GM23338 (cell line): ENCODE measurements at regions not wholly inside any gene's neighbourhood (a gene's known extent, or its start where the extent isn't known, plus 50 kb on each side); places are given as distances from the start of the nearest gene placed in this dataset.

ENCODE experiments used
- ATAC-seq: fragments of 200-7000 bp; cut with Tn5 transposase; 3 replicates; pipeline ENCODE4 v1.9.1; 2020
- DNase-seq: peaks from one replicate; pipeline ENCODE4 v3.0.0-alpha.2; 2015; ENCODE audit warnings: low spot score
- H2AFZ ChIP-seq: fragments of 200-600 bp; sonication (generic); 2 replicates; pipeline ENCODE4 v1.8.0; 2016; ENCODE audit warnings: antibody characterized with exemption, mild to moderate bottlenecking, moderate library complexity
- H3F3A ChIP-seq: fragments of 200-600 bp; sonication (generic); replicated peaks from 2 replicates; pipeline ENCODE4 v1.8.0; 2017; ENCODE audit warnings: antibody characterized with exemption, mixed run types, low read depth
- H3K27ac ChIP-seq: fragments of 200-600 bp; sonication (generic); 2 replicates; pipeline ENCODE4 v1.6.1; 2016; ENCODE audit warnings: low read depth
- H3K27me3 ChIP-seq: fragments of 200-600 bp; sonication (generic); 2 replicates; pipeline ENCODE4 v1.8.0; 2016; ENCODE audit warnings: mild to moderate bottlenecking, mixed run types, moderate library complexity; ENCODE audit not compliant: insufficient read depth
- H3K36me3 ChIP-seq: fragments of 200-600 bp; sonication (generic); 2 replicates; pipeline ENCODE4 v1.8.0; 2016; ENCODE audit warnings: mild to moderate bottlenecking; ENCODE audit not compliant: insufficient read depth
- H3K4me1 ChIP-seq: fragments of 200-600 bp; sonication (generic); 2 replicates; pipeline ENCODE4 v1.8.0; 2016; ENCODE audit warnings: mild to moderate bottlenecking, moderate library complexity; ENCODE audit not compliant: insufficient read depth
- H3K4me2 ChIP-seq: fragments of 200-600 bp; sonication (generic); 2 replicates; pipeline ENCODE4 v1.7.1; 2017; ENCODE audit warnings: mixed run types
- H3K4me3 ChIP-seq: fragments of 200-600 bp; sonication (generic); 2 replicates; pipeline ENCODE4 v1.6.1; 2016; ENCODE audit warnings: mixed run types
- H3K79me2 ChIP-seq: fragments of 200-600 bp; sonication (generic); replicated peaks from 2 replicates; pipeline ENCODE4 v1.8.0; 2017; ENCODE audit warnings: mild to moderate bottlenecking; ENCODE audit not compliant: insufficient read depth
- H3K9me2 ChIP-seq: fragments of 200-600 bp; sonication (generic); 2 replicates; pipeline ENCODE4 v1.8.0; 2017; ENCODE audit not compliant: insufficient read depth
- H4K20me1 ChIP-seq: fragments of 200-600 bp; sonication (generic); replicated peaks from 2 replicates; pipeline ENCODE4 v1.8.0; 2017; ENCODE audit warnings: mild to moderate bottlenecking; ENCODE audit not compliant: insufficient read depth
- H3K27ac Mint-ChIP-seq: 2 replicates; pipeline ENCODE4 v1.8.0; 2020; ENCODE audit warnings: inconsistent platforms, mild to moderate bottlenecking, moderate library complexity, mixed read lengths
- H3K27me3 Mint-ChIP-seq: 3 replicates; pipeline ENCODE4 v1.8.0; 2022; ENCODE audit warnings: low read depth, mild to moderate bottlenecking, moderate library complexity, mixed read lengths, inconsistent platforms; ENCODE audit not compliant: insufficient read depth, poor library complexity
- H3K36me3 Mint-ChIP-seq: 3 replicates; pipeline ENCODE4 v1.8.0; 2021; ENCODE audit warnings: low read depth, mild to moderate bottlenecking, inconsistent platforms, moderate library complexity, mixed read lengths
- H3K4me1 Mint-ChIP-seq: 3 replicates; pipeline ENCODE4 v1.8.0; 2020; ENCODE audit warnings: mild to moderate bottlenecking, inconsistent platforms, mixed read lengths
- H3K4me3 Mint-ChIP-seq: 3 replicates; pipeline ENCODE4 v1.8.0; 2021; ENCODE audit warnings: moderate library complexity, mild to moderate bottlenecking, inconsistent platforms, mixed read lengths
- H3K9me3 Mint-ChIP-seq: 3 replicates; pipeline ENCODE4 v1.8.0; 2020; ENCODE audit warnings: moderate library complexity, mild to moderate bottlenecking, inconsistent platforms, mixed read lengths
- CREB1 ChIP-seq: fragments of 250-450 bp; sonication (Bioruptor Pico); IDR thresholded peaks from 2 replicates; pipeline ENCODE4 v1.5.0; 2020; ENCODE audit warnings: low read depth, mild to moderate bottlenecking, moderate library complexity
- EZH2phosphoT487 ChIP-seq: fragments of 200-600 bp; sonication (generic); IDR thresholded peaks from one replicate; pipeline ENCODE4 v1.8.1; 2018; ENCODE audit warnings: antibody characterized with exemption; ENCODE audit not compliant: unreplicated experiment
- JUNB ChIP-seq: IDR thresholded peaks from one replicate; pipeline ENCODE4 v1.6.1; 2016; ENCODE audit warnings: antibody characterized with exemption; ENCODE audit not compliant: unreplicated experiment
- POLR2AphosphoS5 ChIP-seq: IDR thresholded peaks from 2 replicates; pipeline ENCODE4 v1.6.1; 2016; ENCODE audit warnings: antibody characterized with exemption, low read depth
- STAT1 ChIP-seq: IDR thresholded peaks from one replicate; pipeline ENCODE4 v1.6.1; 2016; ENCODE audit warnings: antibody characterized with exemption; ENCODE audit not compliant: unreplicated experiment
- ZNF114 ChIP-seq: fragments of 250-450 bp; sonication (Bioruptor Pico); IDR thresholded peaks from 2 replicates; pipeline ENCODE4 v1.5.0; 2020; ENCODE audit warnings: mild to moderate bottlenecking, moderate library complexity
- ZNF331 ChIP-seq: fragments of 250-450 bp; sonication (Bioruptor Pico); IDR thresholded peaks from 2 replicates; pipeline ENCODE4 v1.5.0; 2020; ENCODE audit warnings: low read depth, mild to moderate bottlenecking, moderate library complexity
- TF ChIP-seq, protein P1 (sequence below): IDR thresholded peaks from one replicate; pipeline ENCODE4 v1.6.1; 2018; ENCODE audit warnings: antibody characterized with exemption; ENCODE audit not compliant: unreplicated experiment
- TF ChIP-seq, protein P2 (sequence below), 2 experiments: fragments of 200-600 bp in 1 of 2; sonication (generic) in 1 of 2; conservative IDR thresholded peaks; 2 replicates each; pipeline versions ENCODE4 v1.5.1 to v1.6.1; 2016 to 2017; ENCODE audit warnings: antibody characterized with exemption in 2 of 2, low read depth in 2 of 2, mild to moderate bottlenecking in 2 of 2, moderate library complexity in 1 of 2
- TF ChIP-seq, protein P3 (sequence below): fragments of 250-450 bp; sonication (Bioruptor Pico); IDR thresholded peaks from 2 replicates; pipeline ENCODE4 v1.5.0; 2020; ENCODE audit warnings: mild to moderate bottlenecking, moderate library complexity
- TF ChIP-seq, protein P4 (sequence below): IDR thresholded peaks from 2 replicates; pipeline ENCODE4 v1.6.1; 2016; ENCODE audit warnings: antibody characterized with exemption

DNA sequence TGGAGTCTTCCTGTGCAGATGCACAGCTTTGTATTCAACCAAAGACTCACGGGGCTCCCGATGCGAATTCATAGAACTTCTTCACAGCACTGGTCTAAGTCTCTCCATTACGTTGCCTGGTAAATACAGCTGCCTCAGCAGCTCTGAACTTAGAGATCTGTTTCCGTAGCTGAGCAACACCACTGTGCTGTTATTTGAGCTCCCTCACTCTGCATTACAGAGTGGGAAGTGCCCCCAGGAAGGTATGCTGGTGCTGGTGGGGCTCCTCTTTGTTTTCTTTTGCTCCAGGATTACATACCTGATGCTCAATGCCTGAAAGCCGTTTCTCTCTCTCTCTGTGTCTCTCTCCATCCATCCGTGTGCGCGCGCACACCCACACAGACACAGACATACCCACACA, 227.5 kb upstream of the RMST start (continued):
- peak; percentile 33; the same call in 1 of the 2 replicates for TF ChIP-seq POLR2AphosphoS5
- TF ChIP-seq CREB1 = no peak
- TF ChIP-seq STAT1 = no peak

DNA sequence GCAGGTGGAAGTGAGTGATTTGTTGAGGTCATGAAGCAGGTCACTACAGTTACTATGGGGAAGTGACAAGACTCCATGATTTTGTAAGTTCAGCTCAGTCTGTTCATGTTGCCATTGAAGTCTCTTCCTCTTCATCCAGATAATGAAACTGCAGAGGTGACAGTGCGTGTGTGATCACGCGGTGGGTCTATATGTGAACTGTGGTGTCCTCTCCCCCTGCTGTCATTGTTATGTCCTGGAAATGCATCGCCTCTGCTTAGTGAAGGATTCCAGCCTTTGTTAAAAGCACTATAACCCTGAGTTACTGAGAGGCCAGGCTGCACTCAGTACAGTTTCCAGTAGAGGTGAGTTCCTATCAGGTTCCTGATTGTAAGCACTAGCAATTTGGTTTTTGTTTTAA, 216.2 kb upstream of the RMST start:
- H3F3A ChIP-seq = no peaks in the 10 kb centered on the region
- ATAC-seq (peak; percentile 27; the same call in 2 of the 3 replicates), DNase-seq (no peak)
- no peaks in the 10 kb centered on the region; the same call in 1 of the 2 replicates for H3K9me2 ChIP-seq
- peaks cover 14% of the 10 kb centered on the region for H3K4me1 Mint-ChIP-seq
- H3K27me3 Mint-ChIP-seq = no peaks in the 10 kb centered on the region
- no peaks in the 10 kb centered on the region for H3K27me3 ChIP-seq
- no peaks in the 10 kb centered on the region for H3K36me3 Mint-ChIP-seq
- no peaks in the 10 kb centered on the region for H4K20me1 ChIP-seq
- H3K4me1 ChIP-seq = no peaks in the 10 kb centered on the region; the same call in 1 of the 2 replicates
- no peaks in the 10 kb centered on the region for H3K36me3 ChIP-seq
- H3K79me2 ChIP-seq = no peaks in the 10 kb centered on the region
- no peak overlapping the region for H3K27ac Mint-ChIP-seq
- TF ChIP-seq, protein P1, sequence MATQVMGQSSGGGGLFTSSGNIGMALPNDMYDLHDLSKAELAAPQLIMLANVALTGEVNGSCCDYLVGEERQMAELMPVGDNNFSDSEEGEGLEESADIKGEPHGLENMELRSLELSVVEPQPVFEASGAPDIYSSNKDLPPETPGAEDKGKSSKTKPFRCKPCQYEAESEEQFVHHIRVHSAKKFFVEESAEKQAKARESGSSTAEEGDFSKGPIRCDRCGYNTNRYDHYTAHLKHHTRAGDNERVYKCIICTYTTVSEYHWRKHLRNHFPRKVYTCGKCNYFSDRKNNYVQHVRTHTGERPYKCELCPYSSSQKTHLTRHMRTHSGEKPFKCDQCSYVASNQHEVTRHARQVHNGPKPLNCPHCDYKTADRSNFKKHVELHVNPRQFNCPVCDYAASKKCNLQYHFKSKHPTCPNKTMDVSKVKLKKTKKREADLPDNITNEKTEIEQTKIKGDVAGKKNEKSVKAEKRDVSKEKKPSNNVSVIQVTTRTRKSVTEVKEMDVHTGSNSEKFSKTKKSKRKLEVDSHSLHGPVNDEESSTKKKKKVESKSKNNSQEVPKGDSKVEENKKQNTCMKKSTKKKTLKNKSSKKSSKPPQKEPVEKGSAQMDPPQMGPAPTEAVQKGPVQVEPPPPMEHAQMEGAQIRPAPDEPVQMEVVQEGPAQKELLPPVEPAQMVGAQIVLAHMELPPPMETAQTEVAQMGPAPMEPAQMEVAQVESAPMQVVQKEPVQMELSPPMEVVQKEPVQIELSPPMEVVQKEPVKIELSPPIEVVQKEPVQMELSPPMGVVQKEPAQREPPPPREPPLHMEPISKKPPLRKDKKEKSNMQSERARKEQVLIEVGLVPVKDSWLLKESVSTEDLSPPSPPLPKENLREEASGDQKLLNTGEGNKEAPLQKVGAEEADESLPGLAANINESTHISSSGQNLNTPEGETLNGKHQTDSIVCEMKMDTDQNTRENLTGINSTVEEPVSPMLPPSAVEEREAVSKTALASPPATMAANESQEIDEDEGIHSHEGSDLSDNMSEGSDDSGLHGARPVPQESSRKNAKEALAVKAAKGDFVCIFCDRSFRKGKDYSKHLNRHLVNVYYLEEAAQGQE = no peak
- TF ChIP-seq EZH2phosphoT487 (no peak), ZNF114 (CRISPR knock-in tag) (no peak), POLR2AphosphoS5 (no peak), CREB1 (no peak), STAT1 (no peak), JUNB (no peak), ZNF331 (no peak)
- TF ChIP-seq, protein P2, sequence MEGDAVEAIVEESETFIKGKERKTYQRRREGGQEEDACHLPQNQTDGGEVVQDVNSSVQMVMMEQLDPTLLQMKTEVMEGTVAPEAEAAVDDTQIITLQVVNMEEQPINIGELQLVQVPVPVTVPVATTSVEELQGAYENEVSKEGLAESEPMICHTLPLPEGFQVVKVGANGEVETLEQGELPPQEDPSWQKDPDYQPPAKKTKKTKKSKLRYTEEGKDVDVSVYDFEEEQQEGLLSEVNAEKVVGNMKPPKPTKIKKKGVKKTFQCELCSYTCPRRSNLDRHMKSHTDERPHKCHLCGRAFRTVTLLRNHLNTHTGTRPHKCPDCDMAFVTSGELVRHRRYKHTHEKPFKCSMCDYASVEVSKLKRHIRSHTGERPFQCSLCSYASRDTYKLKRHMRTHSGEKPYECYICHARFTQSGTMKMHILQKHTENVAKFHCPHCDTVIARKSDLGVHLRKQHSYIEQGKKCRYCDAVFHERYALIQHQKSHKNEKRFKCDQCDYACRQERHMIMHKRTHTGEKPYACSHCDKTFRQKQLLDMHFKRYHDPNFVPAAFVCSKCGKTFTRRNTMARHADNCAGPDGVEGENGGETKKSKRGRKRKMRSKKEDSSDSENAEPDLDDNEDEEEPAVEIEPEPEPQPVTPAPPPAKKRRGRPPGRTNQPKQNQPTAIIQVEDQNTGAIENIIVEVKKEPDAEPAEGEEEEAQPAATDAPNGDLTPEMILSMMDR (conservative IDR thresholded peaks at IDR 0.05; ENCODE audit: low read depth in 2 of 2) = no peak
- TF ChIP-seq, protein P3, sequence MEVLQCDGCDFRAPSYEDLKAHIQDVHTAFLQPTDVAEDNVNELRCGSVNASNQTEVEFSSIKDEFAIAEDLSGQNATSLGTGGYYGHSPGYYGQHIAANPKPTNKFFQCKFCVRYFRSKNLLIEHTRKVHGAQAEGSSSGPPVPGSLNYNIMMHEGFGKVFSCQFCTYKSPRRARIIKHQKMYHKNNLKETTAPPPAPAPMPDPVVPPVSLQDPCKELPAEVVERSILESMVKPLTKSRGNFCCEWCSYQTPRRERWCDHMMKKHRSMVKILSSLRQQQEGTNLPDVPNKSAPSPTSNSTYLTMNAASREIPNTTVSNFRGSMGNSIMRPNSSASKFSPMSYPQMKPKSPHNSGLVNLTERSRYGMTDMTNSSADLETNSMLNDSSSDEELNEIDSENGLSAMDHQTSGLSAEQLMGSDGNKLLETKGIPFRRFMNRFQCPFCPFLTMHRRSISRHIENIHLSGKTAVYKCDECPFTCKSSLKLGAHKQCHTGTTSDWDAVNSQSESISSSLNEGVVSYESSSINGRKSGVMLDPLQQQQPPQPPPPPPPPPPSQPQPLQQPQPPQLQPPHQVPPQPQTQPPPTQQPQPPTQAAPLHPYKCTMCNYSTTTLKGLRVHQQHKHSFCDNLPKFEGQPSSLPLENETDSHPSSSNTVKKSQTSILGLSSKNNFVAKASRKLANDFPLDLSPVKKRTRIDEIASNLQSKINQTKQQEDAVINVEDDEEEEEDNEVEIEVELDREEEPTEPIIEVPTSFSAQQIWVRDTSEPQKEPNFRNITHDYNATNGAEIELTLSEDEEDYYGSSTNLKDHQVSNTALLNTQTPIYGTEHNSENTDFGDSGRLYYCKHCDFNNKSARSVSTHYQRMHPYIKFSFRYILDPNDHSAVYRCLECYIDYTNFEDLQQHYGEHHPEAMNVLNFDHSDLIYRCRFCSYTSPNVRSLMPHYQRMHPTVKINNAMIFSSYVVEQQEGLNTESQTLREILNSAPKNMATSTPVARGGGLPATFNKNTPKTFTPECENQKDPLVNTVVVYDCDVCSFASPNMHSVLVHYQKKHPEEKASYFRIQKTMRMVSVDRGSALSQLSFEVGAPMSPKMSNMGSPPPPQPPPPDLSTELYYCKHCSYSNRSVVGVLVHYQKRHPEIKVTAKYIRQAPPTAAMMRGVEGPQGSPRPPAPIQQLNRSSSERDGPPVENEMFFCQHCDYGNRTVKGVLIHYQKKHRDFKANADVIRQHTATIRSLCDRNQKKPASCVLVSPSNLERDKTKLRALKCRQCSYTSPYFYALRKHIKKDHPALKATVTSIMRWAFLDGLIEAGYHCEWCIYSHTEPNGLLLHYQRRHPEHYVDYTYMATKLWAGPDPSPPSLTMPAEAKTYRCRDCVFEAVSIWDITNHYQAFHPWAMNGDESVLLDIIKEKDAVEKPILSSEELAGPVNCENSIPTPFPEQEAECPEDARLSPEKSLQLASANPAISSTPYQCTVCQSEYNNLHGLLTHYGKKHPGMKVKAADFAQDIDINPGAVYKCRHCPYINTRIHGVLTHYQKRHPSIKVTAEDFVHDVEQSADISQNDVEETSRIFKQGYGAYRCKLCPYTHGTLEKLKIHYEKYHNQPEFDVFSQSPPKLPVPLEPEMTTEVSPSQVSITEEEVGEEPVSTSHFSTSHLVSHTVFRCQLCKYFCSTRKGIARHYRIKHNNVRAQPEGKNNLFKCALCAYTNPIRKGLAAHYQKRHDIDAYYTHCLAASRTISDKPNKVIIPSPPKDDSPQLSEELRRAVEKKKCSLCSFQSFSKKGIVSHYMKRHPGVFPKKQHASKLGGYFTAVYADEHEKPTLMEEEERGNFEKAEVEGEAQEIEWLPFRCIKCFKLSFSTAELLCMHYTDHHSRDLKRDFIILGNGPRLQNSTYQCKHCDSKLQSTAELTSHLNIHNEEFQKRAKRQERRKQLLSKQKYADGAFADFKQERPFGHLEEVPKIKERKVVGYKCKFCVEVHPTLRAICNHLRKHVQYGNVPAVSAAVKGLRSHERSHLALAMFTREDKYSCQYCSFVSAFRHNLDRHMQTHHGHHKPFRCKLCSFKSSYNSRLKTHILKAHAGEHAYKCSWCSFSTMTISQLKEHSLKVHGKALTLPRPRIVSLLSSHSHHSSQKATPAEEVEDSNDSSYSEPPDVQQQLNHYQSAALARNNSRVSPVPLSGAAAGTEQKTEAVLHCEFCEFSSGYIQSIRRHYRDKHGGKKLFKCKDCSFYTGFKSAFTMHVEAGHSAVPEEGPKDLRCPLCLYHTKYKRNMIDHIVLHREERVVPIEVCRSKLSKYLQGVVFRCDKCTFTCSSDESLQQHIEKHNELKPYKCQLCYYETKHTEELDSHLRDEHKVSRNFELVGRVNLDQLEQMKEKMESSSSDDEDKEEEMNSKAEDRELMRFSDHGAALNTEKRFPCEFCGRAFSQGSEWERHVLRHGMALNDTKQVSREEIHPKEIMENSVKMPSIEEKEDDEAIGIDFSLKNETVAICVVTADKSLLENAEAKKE (CRISPR knock-in tag) = no peak
- TF ChIP-seq, protein P4, sequence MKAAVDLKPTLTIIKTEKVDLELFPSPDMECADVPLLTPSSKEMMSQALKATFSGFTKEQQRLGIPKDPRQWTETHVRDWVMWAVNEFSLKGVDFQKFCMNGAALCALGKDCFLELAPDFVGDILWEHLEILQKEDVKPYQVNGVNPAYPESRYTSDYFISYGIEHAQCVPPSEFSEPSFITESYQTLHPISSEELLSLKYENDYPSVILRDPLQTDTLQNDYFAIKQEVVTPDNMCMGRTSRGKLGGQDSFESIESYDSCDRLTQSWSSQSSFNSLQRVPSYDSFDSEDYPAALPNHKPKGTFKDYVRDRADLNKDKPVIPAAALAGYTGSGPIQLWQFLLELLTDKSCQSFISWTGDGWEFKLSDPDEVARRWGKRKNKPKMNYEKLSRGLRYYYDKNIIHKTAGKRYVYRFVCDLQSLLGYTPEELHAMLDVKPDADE = no peak
- no peaks in the 10 kb centered on the region for H3K9me3 Mint-ChIP-seq
- H2AFZ ChIP-seq = no peak overlapping the region
- no peak overlapping the region for H3K4me3 Mint-ChIP-seq
- H3K4me3 ChIP-seq = no peak overlapping the region
- H3K27ac ChIP-seq = no peak overlapping the region
- no peak overlapping the region for H3K4me2 ChIP-seq
